CD4-positive, alpha-beta T cell treated with Interferon alpha-2 for 1 hour (primary cell): ENCODE measurements at regions not wholly inside any gene's neighbourhood (a gene's known extent, or its start where the extent isn't known, plus 50 kb on each side); places are given as distances from the start of the nearest gene placed in this dataset.

Experiments
- DNase-seq, 2 donors: peaks; one replicate each; pipeline ENCODE4 v3.0.0-alpha.2; 2020 to 2022

- DNase-seq: no peak
Observed at GRCh38 chr1:5765997-5766913, 226.0 kb downstream of the NPHP4 start.

DNA sequence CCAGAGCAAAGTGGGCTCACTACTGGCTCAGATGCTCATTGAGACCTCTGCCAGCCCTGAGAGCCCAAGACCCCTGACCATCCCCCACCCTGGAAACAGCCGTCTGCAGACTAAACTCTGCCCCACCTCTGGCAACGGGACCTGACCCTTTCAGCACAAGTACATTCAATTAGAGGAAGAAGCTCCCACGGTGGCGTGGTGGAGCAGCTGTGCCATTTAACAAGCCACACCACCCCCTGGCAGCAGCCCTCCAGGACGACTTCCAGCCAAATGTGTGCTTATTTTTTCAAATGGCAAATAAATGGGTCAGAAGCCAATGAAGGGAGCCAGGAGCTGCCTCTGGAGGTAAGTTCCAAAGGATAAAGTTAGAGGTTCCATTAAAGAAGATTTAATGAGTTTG lies 226.7 kb downstream of the NPHP4 start:
- no peak for DNase-seq

GRCh38 chr1:5764959-5765358 lies 227.3 kb downstream of the NPHP4 start:
- no peak for DNase-seq

GRCh38 chr1:5764464-5764863 lies 227.8 kb downstream of the NPHP4 start:
- no peak for DNase-seq

DNA sequence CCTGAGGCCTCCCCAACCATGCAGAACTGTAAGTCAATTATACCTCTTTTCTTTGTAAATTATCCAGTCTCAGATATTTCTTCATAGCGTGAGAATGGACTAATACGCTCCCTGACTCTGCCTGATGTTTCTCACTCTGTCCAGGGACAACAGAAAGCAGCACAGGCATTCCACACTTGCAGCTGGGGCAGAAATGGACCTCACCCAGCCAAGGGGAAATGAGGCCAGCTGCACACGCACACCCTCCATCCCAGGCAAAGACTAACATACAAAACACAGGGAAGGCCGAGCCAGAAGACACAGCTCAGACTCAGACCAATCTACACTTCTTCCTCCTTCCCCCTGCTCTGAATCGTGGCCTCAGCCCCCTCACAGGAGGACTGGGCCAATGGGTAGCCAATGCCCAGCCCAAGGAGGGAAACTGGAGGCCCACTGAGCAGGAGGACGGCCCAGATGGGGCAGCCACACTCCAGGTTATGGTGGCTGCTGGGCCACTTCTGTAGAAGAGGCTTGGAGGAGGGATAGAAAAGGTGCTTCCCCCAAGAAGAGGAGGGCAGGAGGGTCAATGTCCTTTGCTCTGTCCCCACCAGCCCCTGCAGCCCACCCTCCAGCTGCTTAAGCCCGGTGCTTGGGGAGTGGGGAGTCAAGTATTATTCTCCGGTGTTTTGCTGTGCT lies 228.4 kb downstream of the NPHP4 start:
- DNase-seq: no peak

DNA sequence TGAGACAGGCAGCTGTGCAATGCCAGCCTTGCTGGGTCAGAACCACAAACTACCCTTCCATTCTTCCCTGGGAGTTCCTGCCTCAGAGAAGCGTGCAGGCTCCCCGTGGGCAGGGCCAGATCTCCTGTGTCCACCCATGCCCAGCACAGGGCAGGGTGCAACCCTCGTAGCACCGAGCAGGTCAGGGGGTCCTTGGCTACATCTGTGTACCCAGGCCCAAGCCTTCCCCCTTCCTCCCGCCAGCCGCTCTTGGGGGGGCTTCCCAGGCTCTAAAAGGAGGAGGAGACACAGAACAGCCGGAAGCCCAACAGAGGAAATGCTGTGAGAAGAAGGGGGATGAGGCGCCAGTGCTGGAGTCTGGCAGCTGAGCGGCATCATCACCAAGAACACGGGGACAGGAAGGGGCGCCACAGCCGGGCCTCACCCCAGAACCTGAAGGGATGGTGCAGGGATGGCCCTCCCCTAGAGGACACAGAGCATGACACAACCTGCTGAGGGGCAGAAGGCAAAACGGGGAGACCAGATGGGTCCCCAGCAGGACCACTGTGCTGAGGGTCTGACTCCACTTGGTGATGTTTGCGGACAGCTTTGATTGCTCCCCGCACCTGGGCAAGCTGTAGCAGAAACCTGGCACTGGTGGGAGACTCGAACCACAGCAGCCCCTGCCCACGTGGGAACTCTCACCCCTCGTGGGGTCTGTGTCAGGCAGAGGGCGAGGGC lies 233.2 kb downstream of the NPHP4 start:
- DNase-seq: no peak

DNA sequence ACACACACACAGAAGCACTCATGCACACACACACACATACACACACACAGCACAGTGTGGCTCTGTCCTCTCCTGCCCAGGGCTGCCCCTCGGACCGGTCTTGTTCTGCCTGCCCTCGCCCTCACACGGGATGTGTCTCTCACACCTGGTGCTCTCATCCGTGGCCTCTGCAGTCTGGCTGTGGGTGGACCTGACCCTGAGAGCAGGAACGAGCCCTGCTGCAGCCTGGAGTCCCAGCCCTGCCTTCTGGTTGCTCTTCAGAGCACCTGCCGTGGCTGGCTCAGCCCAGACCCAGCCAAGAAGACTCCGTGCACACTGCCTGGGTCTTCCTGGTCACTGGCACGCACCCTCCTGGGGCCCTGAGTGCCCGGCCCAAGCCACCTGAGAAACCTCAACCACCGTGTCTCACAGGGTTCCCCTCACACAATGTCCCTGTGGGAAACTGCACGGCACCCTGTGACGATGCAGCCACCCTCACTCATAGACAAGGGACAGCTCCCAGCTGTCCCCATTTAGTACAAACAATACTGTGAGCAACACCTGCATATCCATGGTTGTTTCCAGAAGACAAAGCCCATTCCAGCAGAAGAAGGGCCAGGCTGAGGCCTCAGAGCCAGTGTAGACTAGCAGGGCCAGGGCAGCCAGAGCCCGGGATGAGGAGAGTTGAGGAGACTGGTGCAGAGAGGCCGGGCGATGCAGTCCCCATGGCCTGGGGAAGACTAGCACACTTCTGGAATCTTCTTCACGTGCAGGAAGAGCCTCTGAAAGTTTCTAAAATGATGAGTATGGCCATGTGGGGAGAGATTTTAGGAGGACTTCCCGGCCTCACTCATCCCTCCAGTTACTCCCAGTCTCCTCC lies 234.0 kb downstream of the NPHP4 start:
- DNase-seq: no peak

DNA sequence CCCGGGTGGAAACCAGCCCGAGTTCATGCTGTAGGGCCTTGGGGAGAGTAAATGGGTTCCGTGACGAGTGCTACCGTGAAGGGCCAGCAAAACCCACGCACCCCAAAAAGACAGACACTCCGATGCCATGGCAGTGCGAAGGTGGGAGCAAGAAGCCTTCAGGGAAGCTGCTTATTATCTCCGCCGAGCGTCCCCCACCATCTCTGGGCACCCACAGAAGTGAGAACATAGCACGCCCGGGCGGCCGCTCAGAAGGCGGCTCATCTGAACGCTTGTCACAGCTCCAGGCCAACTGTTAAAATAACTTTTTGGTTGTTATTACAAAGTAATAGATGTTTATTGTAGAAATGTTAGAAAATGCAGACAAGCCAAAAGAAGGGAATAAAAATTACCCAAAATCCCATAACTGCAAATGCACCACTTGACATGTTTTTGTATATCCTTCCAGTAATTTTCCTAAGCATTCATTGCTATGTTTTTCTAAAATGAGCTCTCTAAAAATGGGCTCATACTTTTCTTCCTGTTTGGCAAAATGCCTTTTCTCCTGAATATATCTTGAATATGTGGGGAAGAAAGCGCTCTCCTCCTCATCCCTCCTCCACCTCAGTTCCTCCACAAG lies 234.9 kb downstream of the NPHP4 start:
- no peak for DNase-seq

DNA sequence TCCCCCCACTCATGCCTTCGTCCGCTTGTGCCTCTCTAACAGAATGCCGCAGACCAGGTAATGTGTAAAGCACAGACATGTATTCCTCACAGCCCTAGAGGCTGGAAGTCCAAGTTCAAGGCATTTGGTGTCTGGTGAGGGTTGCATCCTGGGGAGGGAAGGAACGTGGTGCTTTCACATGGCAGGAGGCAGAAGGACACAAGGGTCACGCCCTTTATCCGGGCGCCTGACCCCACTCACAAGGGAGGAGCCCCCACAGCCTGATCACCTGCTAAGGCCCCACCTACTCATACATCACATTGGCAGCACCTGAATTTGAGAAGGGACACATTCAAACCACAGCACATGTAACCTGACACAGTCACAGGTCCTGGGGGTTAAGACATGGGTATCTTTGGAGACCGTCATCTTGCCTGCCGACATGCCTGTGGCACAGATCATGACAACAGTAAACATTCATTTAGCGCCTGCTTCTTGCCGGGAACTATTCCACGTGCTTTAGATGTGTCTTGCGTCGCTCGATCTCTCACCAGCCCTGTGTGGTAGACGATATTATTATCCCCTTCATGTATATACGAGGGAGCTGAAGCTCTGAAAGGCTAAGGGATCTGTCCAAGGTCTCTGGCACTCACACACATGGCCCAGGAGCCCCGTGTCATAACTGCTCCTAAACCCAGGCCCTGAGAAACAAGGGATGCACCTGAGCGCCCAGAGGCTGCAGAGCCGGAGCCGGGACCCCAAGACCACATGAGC lies 235.6 kb downstream of the NPHP4 start:
- no peak for DNase-seq

DNA sequence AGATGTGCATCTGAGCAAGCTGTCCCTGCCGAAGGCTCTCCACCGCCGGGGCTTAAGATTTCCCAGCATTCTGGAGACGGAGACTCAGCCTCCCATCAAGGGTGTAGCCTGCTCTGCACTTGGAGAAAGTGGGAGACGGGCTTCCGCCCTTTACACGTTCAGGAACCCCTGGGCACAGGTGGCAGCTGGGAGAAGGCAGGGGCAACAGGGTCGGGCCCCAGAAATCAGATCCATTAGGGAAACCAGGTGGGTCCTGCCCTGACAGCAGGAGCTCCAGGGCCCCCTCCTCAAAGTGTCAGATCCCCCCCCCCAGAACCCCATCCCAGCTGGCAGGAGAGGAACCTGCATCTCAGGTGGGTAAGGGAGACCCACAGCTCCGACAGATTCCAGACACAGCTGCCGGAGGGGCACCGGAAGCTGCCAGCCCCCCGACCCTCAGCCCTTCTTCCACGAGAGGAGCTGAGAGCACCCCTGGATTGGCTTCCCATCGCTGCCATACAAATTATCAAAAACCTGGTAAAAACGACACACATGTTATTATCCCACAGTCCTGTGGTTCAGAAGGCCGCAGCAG lies 236.6 kb downstream of the NPHP4 start:
- DNase-seq: no peak

DNA sequence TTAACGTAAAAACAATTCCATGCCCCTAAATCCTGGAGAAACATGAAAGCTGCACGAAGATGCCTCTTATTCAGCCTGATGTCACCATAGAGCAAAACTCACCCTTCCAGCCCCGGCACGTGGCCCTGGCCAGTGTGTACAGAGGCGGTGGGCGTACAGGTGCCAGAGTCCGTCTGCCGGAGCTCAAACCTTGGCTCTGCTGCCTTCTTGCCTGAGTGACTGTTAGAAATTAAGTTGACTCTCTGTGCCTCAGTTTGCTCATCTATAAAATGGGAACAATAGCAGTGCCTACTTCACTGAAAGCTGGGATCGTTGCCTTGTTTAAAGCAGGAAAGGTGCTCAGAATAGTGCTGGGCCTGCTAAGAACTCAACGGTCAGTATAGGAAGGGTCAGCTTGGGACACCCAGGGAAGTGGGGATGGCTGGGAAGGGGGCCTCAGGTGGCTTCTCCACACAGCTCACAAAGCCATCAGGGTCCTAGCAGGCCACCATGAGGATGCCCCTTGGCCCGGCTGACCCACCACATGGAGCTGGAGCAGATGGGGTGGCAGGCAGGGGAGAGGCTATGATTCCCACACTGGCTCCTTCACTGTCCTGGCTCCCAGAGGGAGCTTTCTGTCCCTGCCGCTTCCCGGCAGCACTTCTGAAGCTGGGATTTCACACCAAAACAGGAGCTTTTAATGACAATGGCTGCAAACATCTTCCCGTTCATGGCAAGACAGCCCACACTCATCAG lies 237.2 kb downstream of the NPHP4 start:
- no peak for DNase-seq

- DNase-seq: no peak
Observed at GRCh38 chr1:5753549-5754421, 238.4 kb downstream of the NPHP4 start.

GRCh38 chr1:5752746-5753548 lies 239.3 kb downstream of the NPHP4 start:
- DNase-seq: no peak

GRCh38 chr1:5751833-5752745 lies 240.1 kb downstream of the NPHP4 start:
- no peak for DNase-seq

DNA sequence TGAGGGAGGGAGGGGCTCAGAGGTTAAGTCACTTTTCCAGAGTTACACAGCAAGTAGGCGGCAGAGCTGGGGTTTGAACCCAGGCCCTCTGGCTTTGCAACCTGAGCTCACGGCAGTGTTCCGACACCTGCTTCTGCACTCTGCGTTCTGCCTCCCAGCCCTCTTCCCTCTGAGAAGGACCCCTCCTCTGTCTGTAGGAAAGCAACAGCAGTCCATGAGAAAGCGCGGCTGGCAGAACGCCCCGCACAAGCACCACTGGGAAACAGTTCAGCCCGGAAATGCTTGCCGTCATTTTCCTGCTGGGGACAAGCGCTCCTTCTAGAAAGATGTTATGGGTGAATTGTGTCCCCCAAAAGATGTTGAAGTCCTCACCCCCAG lies 241.1 kb downstream of the NPHP4 start:
- DNase-seq: no peak

- DNase-seq: no peak
Observed at GRCh38 chr1:5750186-5751162, 241.8 kb downstream of the NPHP4 start.
